Stimulated activated naive B cell treated with anti-CD40 and anti-IgM and Interleukin-4, amounts not matched to agents 10 μg/mL and 1 μg/mL and 100 μg/mL, for 72 hours (primary cell): ENCODE measurements at regions not wholly inside any gene's neighbourhood (a gene's known extent, or its start where the extent isn't known, plus 50 kb on each side); places are given as distances from the start of the nearest gene placed in this dataset.
A peak's percentile ranks its signal among the peaks of the same experiment; 100 is the strongest.

ENCODE experiments used
- ATAC-seq, 2 donors: fragments of 150-1000 bp; cut with Tn5 transposase; replicated peaks; 2 replicates each; pipeline ENCODE4 v1.10.0; 2021; ENCODE audit warnings: moderate library complexity in 1 of 2
- DNase-seq: peaks from one replicate; pipeline ENCODE4 v3.0.0; 2021
- H3K27ac Mint-ChIP-seq: one replicate; pipeline ENCODE4 v1.8.0; 2022; ENCODE audit warnings: mild to moderate bottlenecking, mixed read lengths
- H3K27me3 Mint-ChIP-seq, 2 donors: one replicate each; pipeline ENCODE4 v1.8.0; 2022; ENCODE audit warnings: mixed read lengths in 2 of 2
- H3K36me3 Mint-ChIP-seq, 2 donors: one replicate each; pipeline ENCODE4 v1.8.0; 2022; ENCODE audit warnings: mixed read lengths in 2 of 2, mild to moderate bottlenecking in 1 of 2
- H3K4me1 Mint-ChIP-seq, 2 donors: one replicate each; pipeline ENCODE4 v1.8.0; 2022; ENCODE audit warnings: mixed read lengths in 2 of 2, mild to moderate bottlenecking in 1 of 2
- H3K4me3 Mint-ChIP-seq, 2 donors: one replicate each; pipeline ENCODE4 v1.8.0; 2022; ENCODE audit warnings: mild to moderate bottlenecking in 2 of 2, mixed read lengths in 2 of 2, moderate library complexity in 1 of 2
- H3K9me3 Mint-ChIP-seq, 2 donors: one replicate each; pipeline ENCODE4 v1.8.0; 2022; ENCODE audit warnings: mixed read lengths in 2 of 2, mild to moderate bottlenecking in 1 of 2

- H3K9me3 Mint-ChIP-seq: no peaks in the 10 kb centered on the region
- ATAC-seq: no peak
- no peaks in the 10 kb centered on the region for H3K36me3 Mint-ChIP-seq
- no peak for DNase-seq
- H3K4me3 Mint-ChIP-seq: no peak overlapping the region
- H3K4me1 Mint-ChIP-seq: peaks cover 22 to 38% of the 10 kb centered on the region in 2 donors
- H3K27me3 Mint-ChIP-seq: no peaks in the 10 kb centered on the region
- H3K27ac Mint-ChIP-seq: no peak overlapping the region
Measured at GRCh38 chr2:221203856-221204255, 368.2 kb downstream of the EPHA4 start.

- H3K9me3 Mint-ChIP-seq: no peaks in the 10 kb centered on the region
- DNase-seq (no peak), ATAC-seq (no peak)
- peaks cover 22 to 38% of the 10 kb centered on the region in 2 donors for H3K4me1 Mint-ChIP-seq
- H3K27ac Mint-ChIP-seq: no peak overlapping the region
- H3K27me3 Mint-ChIP-seq: no peaks in the 10 kb centered on the region
- H3K4me3 Mint-ChIP-seq: no peak overlapping the region
- H3K36me3 Mint-ChIP-seq: no peaks in the 10 kb centered on the region
Measured at GRCh38 chr2:221204699-221205098, 367.4 kb downstream of the EPHA4 start.

GRCh38 chr2:221205103-221205673 is 366.9 kb downstream of the EPHA4 start:
- H3K27me3 Mint-ChIP-seq: no peaks in the 10 kb centered on the region
- no peak for DNase-seq
- ATAC-seq: no peak
- H3K4me1 Mint-ChIP-seq: peaks cover 21 to 33% of the 10 kb centered on the region in 2 donors
- no peaks in the 10 kb centered on the region for H3K36me3 Mint-ChIP-seq
- no peak overlapping the region for H3K27ac Mint-ChIP-seq
- H3K4me3 Mint-ChIP-seq: no peak overlapping the region
- H3K9me3 Mint-ChIP-seq: no peaks in the 10 kb centered on the region

GRCh38 chr2:221210686-221211085 is 361.4 kb downstream of the EPHA4 start:
- Mint-ChIP-seq H3K4me3 (no peak overlapping the region), H3K27me3 (no peaks in the 10 kb centered on the region), H3K27ac (no peak overlapping the region), H3K4me1 (no peaks in the 10 kb centered on the region), H3K9me3 (no peaks in the 10 kb centered on the region), H3K36me3 (no peaks in the 10 kb centered on the region)
- DNase-seq (no peak), ATAC-seq (no peak)

- Mint-ChIP-seq H3K27me3 (peaks cover 0 to 4% of the 10 kb centered on the region in 2 donors), H3K4me3 (no peak overlapping the region), H3K4me1 (no peaks in the 10 kb centered on the region), H3K9me3 (no peaks in the 10 kb centered on the region), H3K27ac (no peak overlapping the region), H3K36me3 (no peaks in the 10 kb centered on the region)
- ATAC-seq (no peak), DNase-seq (no peak)
Measured at GRCh38 chr2:221211653-221212052, 360.5 kb downstream of the EPHA4 start.

GRCh38 chr2:221212105-221212504 is 360.0 kb downstream of the EPHA4 start:
- Mint-ChIP-seq H3K27ac (no peak overlapping the region), H3K4me1 (no peaks in the 10 kb centered on the region), H3K36me3 (no peaks in the 10 kb centered on the region), H3K4me3 (no peak overlapping the region), H3K27me3 (peaks cover 0 to 4% of the 10 kb centered on the region in 2 donors), H3K9me3 (no peaks in the 10 kb centered on the region)
- DNase-seq (no peak), ATAC-seq (no peak)

GRCh38 chr2:221215487-221215886 is 356.6 kb downstream of the EPHA4 start:
- peaks cover 4 to 9% of the 10 kb centered on the region in 2 donors for H3K27me3 Mint-ChIP-seq
- ATAC-seq: no peak
- no peak for DNase-seq
- H3K36me3 Mint-ChIP-seq: no peaks in the 10 kb centered on the region
- H3K27ac Mint-ChIP-seq: no peak overlapping the region
- no peaks in the 10 kb centered on the region for H3K9me3 Mint-ChIP-seq
- no peaks in the 10 kb centered on the region for H3K4me1 Mint-ChIP-seq
- H3K4me3 Mint-ChIP-seq: no peak overlapping the region

- Mint-ChIP-seq H3K4me1 (no peaks in the 10 kb centered on the region), H3K27me3 (peaks cover 4 to 9% of the 10 kb centered on the region in 2 donors), H3K36me3 (no peaks in the 10 kb centered on the region), H3K27ac (no peak overlapping the region), H3K9me3 (no peaks in the 10 kb centered on the region), H3K4me3 (no peak overlapping the region)
- ATAC-seq (no peak), DNase-seq (no peak)
Measured at GRCh38 chr2:221216636-221217035, 355.5 kb downstream of the EPHA4 start.

GRCh38 chr2:221225752-221226151 is 346.4 kb downstream of the EPHA4 start:
- no peak overlapping the region for H3K27ac Mint-ChIP-seq
- ATAC-seq (no peak), DNase-seq (no peak)
- no peaks in the 10 kb centered on the region for H3K4me1 Mint-ChIP-seq
- no peak overlapping the region for H3K4me3 Mint-ChIP-seq
- H3K27me3 Mint-ChIP-seq: peaks cover 4 to 5% of the 10 kb centered on the region in 2 donors
- H3K36me3 Mint-ChIP-seq: no peaks in the 10 kb centered on the region
- no peaks in the 10 kb centered on the region for H3K9me3 Mint-ChIP-seq

GRCh38 chr2:221228214-221228769 is 343.8 kb downstream of the EPHA4 start:
- Mint-ChIP-seq H3K27ac (no peak overlapping the region), H3K4me3 (no peak overlapping the region), H3K9me3 (no peaks in the 10 kb centered on the region), H3K36me3 (no peaks in the 10 kb centered on the region), H3K27me3 (no peaks in the 10 kb centered on the region), H3K4me1 (no peaks in the 10 kb centered on the region)
- ATAC-seq (no peak), DNase-seq (no peak)

- H3K27me3 Mint-ChIP-seq: no peaks in the 10 kb centered on the region
- no peak overlapping the region for H3K4me3 Mint-ChIP-seq
- H3K36me3 Mint-ChIP-seq: no peaks in the 10 kb centered on the region
- no peak for DNase-seq
- no peaks in the 10 kb centered on the region for H3K4me1 Mint-ChIP-seq
- H3K27ac Mint-ChIP-seq: no peak overlapping the region
- no peak for ATAC-seq
- H3K9me3 Mint-ChIP-seq: no peaks in the 10 kb centered on the region
Measured at GRCh38 chr2:221229099-221229498, 343.0 kb downstream of the EPHA4 start.

GRCh38 chr2:221231511-221231910 is 340.6 kb downstream of the EPHA4 start:
- Mint-ChIP-seq H3K9me3 (no peaks in the 10 kb centered on the region), H3K27ac (no peak overlapping the region), H3K4me1 (no peaks in the 10 kb centered on the region), H3K27me3 (no peaks in the 10 kb centered on the region), H3K4me3 (no peak overlapping the region), H3K36me3 (no peaks in the 10 kb centered on the region)
- ATAC-seq (no peak), DNase-seq (no peak)

GRCh38 chr2:221235941-221236340 is 336.2 kb downstream of the EPHA4 start:
- Mint-ChIP-seq H3K9me3 (no peaks in the 10 kb centered on the region), H3K27me3 (peaks cover 4 to 9% of the 10 kb centered on the region in 2 donors), H3K4me1 (no peaks in the 10 kb centered on the region), H3K27ac (no peak overlapping the region), H3K36me3 (no peaks in the 10 kb centered on the region), H3K4me3 (no peak overlapping the region)
- DNase-seq (no peak), ATAC-seq (no peak)

GRCh38 chr2:221241072-221241471 is 331.0 kb downstream of the EPHA4 start:
- DNase-seq (no peak), ATAC-seq (no peak)
- Mint-ChIP-seq H3K4me3 (no peak overlapping the region), H3K36me3 (no peaks in the 10 kb centered on the region), H3K9me3 (no peaks in the 10 kb centered on the region), H3K27me3 (peaks cover 7 to 10% of the 10 kb centered on the region in 2 donors), H3K27ac (no peak overlapping the region), H3K4me1 (peaks cover 5 to 11% of the 10 kb centered on the region in 2 donors)

GRCh38 chr2:221243771-221244170 is 328.3 kb downstream of the EPHA4 start:
- Mint-ChIP-seq H3K36me3 (no peaks in the 10 kb centered on the region), H3K4me3 (no peak overlapping the region), H3K27ac (no peak overlapping the region), H3K27me3 (peaks cover 11 to 12% of the 10 kb centered on the region in 2 donors), H3K9me3 (peaks cover 0 to 1% of the 10 kb centered on the region in 2 donors), H3K4me1 (peaks cover 5 to 11% of the 10 kb centered on the region in 2 donors)
- DNase-seq (no peak), ATAC-seq (peak; percentile 12 to 53)
